Lower lobe of right lung (tissue), 2 donors: ENCODE measurements at regions not wholly inside any gene's neighbourhood (a gene's known extent, or its start where the extent isn't known, plus 50 kb on each side); places are given as distances from the start of the nearest gene placed in this dataset.

Source experiments
- ATAC-seq, 2 donors: fragments of 200-7000 bp; cut with Tn5 transposase; one replicate each; pipeline ENCODE4 v1.9.1; 2020 to 2022; ENCODE audit warnings: mild to moderate bottlenecking in 2 of 2, moderate library complexity in 2 of 2
- DNase-seq: peaks from one replicate; pipeline ENCODE4 v3.0.0-alpha.2; 2020
- H3K27ac ChIP-seq: fragments of 200-600 bp; one replicate; pipeline ENCODE4 v1.8.0; 2022
- H3K27me3 ChIP-seq: fragments of 200-600 bp; one replicate; pipeline ENCODE4 v1.8.0; 2022; ENCODE audit warnings: low read depth
- H3K36me3 ChIP-seq: fragments of 200-600 bp; one replicate; pipeline ENCODE4 v1.8.0; 2022; ENCODE audit warnings: mild to moderate bottlenecking
- H3K4me1 ChIP-seq: fragments of 200-600 bp; one replicate; pipeline ENCODE4 v1.8.0; 2022
- H3K4me3 ChIP-seq: fragments of 200-600 bp; one replicate; pipeline ENCODE4 v1.8.0; 2022; ENCODE audit warnings: mild to moderate bottlenecking
- H3K9me3 ChIP-seq: fragments of 200-600 bp; one replicate; pipeline ENCODE4 v1.8.0; 2022
- CTCF ChIP-seq: fragments of 200-600 bp; IDR thresholded peaks from one replicate; pipeline ENCODE4 v1.8.0; 2022; ENCODE audit warnings: antibody characterized with exemption, mild to moderate bottlenecking
- intact Hi-C: fragments of 100-400 bp; cut with DNase I; formaldehyde crosslinking; loops from one replicate; pipeline ENCODE4 v1.11.0; 2022
- donor health status: DM: no; HTN: yes; CAD: no; lungs with severe emphysema.

GRCh38 chr2:8357738-8358518 lies 323.9 kb upstream of the ID2 start:
- no peaks in the 10 kb centered on the region for H3K36me3 ChIP-seq
- no peak for ATAC-seq
- H3K9me3 ChIP-seq = no peaks in the 10 kb centered on the region
- H3K4me1 ChIP-seq = no peaks in the 10 kb centered on the region
- no peak overlapping the region for H3K27ac ChIP-seq
- intact Hi-C loops = no loop called here
- no peak for TF ChIP-seq CTCF
- no peaks in the 10 kb centered on the region for H3K27me3 ChIP-seq
- no peak overlapping the region for H3K4me3 ChIP-seq
- DNase-seq = no peak

GRCh38 chr2:8361930-8362329 lies 319.9 kb upstream of the ID2 start:
- no peaks in the 10 kb centered on the region for H3K36me3 ChIP-seq
- no peak overlapping the region for H3K27ac ChIP-seq
- H3K27me3 ChIP-seq = no peaks in the 10 kb centered on the region
- ATAC-seq (no peak), DNase-seq (no peak)
- intact Hi-C loops = no loop called here
- H3K4me1 ChIP-seq = no peaks in the 10 kb centered on the region
- TF ChIP-seq CTCF = no peak
- no peaks in the 10 kb centered on the region for H3K9me3 ChIP-seq
- no peak overlapping the region for H3K4me3 ChIP-seq

- intact Hi-C loops = no loop called here
- H3K9me3 ChIP-seq = no peaks in the 10 kb centered on the region
- H3K27ac ChIP-seq = no peak overlapping the region
- H3K27me3 ChIP-seq = no peaks in the 10 kb centered on the region
- H3K4me1 ChIP-seq = no peaks in the 10 kb centered on the region
- H3K4me3 ChIP-seq = no peak overlapping the region
- no peak for TF ChIP-seq CTCF
- DNase-seq (no peak), ATAC-seq (no peak)
- H3K36me3 ChIP-seq = no peaks in the 10 kb centered on the region
Observed at GRCh38 chr2:8363161-8363560, 318.7 kb upstream of the ID2 start.

GRCh38 chr2:8364668-8365067 lies 317.2 kb upstream of the ID2 start:
- H3K36me3 ChIP-seq = no peaks in the 10 kb centered on the region
- intact Hi-C loops = no loop called here
- TF ChIP-seq CTCF = no peak
- no peak overlapping the region for H3K27ac ChIP-seq
- DNase-seq (no peak), ATAC-seq (no peak)
- no peak overlapping the region for H3K4me3 ChIP-seq
- H3K4me1 ChIP-seq = no peaks in the 10 kb centered on the region
- no peaks in the 10 kb centered on the region for H3K9me3 ChIP-seq
- H3K27me3 ChIP-seq = no peaks in the 10 kb centered on the region

- DNase-seq (no peak), ATAC-seq (no peak)
- TF ChIP-seq CTCF = no peak
Observed at GRCh38 chr2:8365331-8365910, 316.4 kb upstream of the ID2 start.

More at GRCh38 chr2:8365331-8365910, 316.4 kb upstream of the ID2 start:
- H3K36me3 ChIP-seq = no peaks in the 10 kb centered on the region
- H3K9me3 ChIP-seq = no peaks in the 10 kb centered on the region
- no peak overlapping the region for H3K27ac ChIP-seq
- intact Hi-C loops = no loop called here
- H3K4me3 ChIP-seq = no peak overlapping the region
- H3K27me3 ChIP-seq = no peaks in the 10 kb centered on the region
- H3K4me1 ChIP-seq = no peaks in the 10 kb centered on the region
